AG10803 (cell line): ENCODE measurements at regions not wholly inside any gene's neighbourhood (a gene's known extent, or its start where the extent isn't known, plus 50 kb on each side); places are given as distances from the start of the nearest gene placed in this dataset.

Experiments
- DNase-seq: peaks from one replicate; pipeline ENCODE4 v3.0.0; 2010; ENCODE audit warnings: low read depth
- H3K4me3 ChIP-seq: 2 replicates; pipeline ENCODE4 v1.5.1; 2011; ENCODE audit warnings: mild to moderate bottlenecking, low read length, control low read depth
- TF ChIP-seq, protein P1 (sequence below): conservative IDR thresholded peaks from 2 replicates; pipeline ENCODE4 v1.5.1; 2011; ENCODE audit warnings: mild to moderate bottlenecking, low read length, control low read depth, inconsistent platforms

DNA sequence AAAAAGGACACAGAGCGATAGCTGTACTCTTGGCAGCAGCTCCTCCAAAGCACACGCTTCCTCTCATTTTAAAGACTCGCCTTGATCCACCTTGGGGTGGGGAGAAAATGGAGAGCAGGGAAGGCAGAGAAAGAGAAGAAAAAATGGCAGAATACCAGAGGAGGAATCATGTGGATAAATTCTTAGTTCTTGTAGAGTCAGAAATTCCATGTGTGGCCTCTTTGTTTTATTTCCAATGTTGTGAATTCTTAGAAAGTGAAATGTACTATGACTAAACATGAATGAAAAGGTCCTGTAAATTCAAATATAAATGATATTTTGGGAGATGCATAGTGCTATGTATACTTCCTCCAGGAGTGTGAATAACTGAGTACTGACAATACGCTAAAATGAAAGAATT lies 89.7 kb upstream of the SESTD1 start:
- no peak for DNase-seq
- no peak overlapping the region for H3K4me3 ChIP-seq
- TF ChIP-seq, protein P1, sequence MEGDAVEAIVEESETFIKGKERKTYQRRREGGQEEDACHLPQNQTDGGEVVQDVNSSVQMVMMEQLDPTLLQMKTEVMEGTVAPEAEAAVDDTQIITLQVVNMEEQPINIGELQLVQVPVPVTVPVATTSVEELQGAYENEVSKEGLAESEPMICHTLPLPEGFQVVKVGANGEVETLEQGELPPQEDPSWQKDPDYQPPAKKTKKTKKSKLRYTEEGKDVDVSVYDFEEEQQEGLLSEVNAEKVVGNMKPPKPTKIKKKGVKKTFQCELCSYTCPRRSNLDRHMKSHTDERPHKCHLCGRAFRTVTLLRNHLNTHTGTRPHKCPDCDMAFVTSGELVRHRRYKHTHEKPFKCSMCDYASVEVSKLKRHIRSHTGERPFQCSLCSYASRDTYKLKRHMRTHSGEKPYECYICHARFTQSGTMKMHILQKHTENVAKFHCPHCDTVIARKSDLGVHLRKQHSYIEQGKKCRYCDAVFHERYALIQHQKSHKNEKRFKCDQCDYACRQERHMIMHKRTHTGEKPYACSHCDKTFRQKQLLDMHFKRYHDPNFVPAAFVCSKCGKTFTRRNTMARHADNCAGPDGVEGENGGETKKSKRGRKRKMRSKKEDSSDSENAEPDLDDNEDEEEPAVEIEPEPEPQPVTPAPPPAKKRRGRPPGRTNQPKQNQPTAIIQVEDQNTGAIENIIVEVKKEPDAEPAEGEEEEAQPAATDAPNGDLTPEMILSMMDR = no peak

DNA sequence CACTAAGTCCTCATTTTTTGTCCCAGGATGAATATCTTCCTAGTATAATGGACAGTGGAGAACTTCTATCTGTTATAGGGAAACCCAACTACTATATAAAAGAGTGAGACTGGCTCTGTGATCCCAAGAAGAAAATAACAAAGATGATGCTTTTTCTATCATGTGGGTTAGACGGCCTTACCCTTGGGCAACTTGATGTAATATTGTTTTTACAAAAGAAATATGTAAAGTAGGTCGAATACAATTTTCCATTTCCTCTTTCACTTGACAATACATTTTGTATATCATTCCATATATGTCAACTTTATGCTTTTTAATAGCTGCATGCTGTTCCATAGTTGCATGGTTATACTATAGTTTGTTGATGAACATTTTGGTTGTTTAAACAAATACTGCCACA lies 87.5 kb upstream of the SESTD1 start:
- H3K4me3 ChIP-seq = no peak overlapping the region
- DNase-seq = no peak
- TF ChIP-seq, protein P1 = no peak

DNA sequence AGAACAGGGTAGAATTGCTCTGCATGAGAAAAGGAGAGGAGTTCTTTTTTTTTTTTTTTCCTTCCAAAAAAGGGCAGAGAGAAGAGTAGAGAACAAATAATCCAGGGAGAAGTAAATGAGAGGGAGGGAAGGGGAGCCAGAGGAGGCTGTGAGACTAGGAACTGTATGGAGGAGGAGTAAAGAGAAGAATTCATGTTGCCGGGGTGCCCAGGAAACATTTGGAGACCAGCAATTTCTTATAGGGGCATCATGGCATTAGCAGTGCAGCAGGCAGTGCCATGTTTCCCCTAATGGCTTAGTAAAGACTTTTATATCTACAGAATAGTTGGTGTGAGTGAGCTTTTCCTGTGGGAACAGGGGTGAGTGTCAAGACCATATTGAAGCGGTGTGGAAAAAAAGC lies 86.4 kb upstream of the SESTD1 start:
- no peak overlapping the region for H3K4me3 ChIP-seq
- DNase-seq = no peak
- TF ChIP-seq, protein P1 = no peak

DNA sequence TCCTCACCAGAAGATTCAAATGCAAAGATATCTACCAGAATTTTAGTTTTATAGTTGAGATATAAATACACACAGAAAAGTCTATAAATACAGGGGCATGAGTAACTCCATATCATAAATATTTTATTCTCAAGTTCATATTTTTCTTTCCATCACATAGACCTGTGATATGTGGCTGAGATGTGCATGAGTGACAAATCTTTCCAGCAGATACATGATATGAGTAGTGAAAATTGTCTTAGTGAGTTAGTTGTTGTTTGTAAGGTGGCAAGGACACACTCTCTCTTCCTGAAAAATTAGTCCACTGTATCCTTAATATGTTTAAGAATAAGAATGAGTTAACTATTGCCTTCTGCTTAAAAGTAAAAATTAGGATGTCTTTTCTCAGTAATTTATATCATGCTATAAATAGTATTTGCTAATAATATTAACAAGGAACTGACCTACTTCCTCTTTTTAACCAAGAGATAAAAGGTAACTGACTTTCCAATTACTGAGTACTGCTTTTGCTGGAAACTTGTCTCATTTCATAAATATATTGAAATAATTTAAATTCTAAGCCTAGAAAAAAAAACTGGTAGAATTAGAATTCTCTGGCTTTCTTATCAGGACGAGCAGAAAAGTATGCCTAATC lies 85.2 kb upstream of the SESTD1 start:
- no peak overlapping the region for H3K4me3 ChIP-seq
- TF ChIP-seq, protein P1 = no peak
- no peak for DNase-seq

DNA sequence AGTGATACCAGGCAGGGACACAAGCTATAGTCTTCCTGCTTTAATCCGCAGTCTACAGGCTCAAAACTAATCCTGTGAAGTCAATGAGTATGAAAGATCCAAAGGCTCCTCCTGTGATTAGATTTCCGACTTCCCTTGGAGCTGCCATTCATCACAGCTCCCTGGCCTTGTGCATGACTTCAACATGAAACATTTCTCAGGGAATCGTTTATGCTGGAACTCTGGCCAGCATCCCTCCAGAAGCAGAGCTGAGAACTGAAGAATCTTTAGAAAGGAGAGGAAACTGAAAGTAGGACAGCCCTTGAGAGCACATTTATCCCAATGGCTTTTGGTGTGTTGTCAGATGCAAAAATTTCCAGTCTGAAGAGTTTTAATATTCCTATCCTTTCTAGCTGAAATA lies 84.3 kb upstream of the SESTD1 start:
- no peak overlapping the region for H3K4me3 ChIP-seq
- DNase-seq = peak; percentile 15
- TF ChIP-seq, protein P1 = no peak

DNA sequence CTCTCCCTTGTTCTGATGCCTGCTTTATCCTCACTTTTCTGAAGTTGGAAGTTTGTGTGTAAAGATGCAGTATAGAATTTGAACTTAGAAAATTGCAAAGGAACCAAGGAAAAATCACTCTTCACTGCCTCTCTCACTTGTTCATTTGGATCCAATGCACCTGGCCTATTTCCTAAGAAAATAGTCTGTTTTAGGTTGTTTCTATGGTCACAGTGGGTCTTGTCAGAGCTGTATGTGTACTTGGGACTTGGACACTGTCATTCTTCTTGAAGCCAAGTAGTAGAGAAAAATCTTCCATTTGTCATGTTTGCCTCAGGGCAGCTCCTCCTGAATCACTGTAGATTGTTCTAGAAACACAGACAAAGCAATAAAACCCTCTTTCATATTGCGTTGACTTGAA lies 80.3 kb upstream of the SESTD1 start:
- TF ChIP-seq, protein P1 = no peak
- no peak for DNase-seq
- no peak overlapping the region for H3K4me3 ChIP-seq

DNA sequence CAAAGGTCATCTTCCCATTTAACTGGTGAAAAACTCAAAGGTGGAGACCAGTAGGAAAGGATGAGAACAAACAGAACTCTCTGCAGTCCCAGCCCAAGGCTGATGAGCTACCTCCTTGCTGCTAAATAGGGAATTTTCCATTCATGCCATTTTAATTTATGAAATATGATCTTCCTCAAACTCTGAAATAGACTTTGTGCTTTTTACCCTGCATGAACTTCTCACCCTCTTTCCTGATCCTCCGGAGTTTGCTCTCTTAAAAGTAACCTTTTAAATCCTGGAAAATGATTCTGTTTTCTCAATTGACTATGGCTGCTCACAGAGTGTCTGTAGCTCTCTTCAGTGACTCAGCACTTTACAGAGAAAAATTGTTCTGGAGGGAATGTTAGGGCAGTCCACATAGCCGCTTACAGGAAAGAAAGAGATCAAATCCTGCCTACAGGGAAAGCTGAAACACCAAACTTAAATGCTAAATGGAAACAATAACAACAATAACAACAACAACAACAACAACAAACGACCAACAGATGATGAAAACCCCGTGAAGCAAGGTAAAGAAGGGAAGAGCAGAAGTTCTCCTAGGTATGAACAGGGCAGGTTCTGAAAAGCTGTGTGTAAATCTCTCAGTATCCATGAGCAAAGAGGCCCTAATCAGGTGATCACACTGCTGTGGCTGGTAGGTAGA lies 79.8 kb upstream of the SESTD1 start:
- no peak overlapping the region for H3K4me3 ChIP-seq
- TF ChIP-seq, protein P1 = no peak
- peak; percentile 18 for DNase-seq
